ENCODE measurements at regions not wholly inside any gene's neighbourhood (a gene's known extent, or its start where the extent isn't known, plus 50 kb on each side); places are given as distances from the start of the nearest gene placed in this dataset.
"Not testable (repeated sequence)": the region's sequence is repeated elsewhere in the genome, so short reads cannot be mapped to it uniquely, and the experiment has no call there.

DNA sequence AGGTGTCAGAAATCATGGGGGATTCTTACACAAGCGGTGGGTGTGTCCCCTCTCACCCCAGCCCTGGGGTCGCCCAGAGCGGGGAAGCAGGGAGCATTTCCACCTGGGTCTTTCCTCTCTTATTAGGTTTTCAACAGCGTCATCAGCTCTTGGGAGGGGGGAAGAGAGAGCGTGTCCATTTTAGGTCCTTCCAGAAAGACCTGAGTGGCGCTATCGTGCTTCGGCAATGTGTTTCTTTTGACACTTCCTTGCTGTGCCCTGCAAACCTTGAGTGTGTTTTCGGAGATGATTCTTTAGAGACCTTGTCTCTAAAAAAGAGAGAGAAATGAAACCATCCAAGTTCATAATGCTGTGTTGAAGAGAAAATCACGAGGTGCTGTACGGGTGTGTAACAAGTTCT lies 86.9 kb upstream of the PITRM1 start:
- H3K27me3 ChIP-seq (ENCODE audit: control insufficient read depth, insufficient read depth, low read length): no peaks in the 10 kb centered on the region
- no peak overlapping the region for H3K4me3 ChIP-seq (ENCODE audit: low read length)
- WGBS (ENCODE audit: insufficient coverage): 94% methylated on average over 9 of the region's 11 CpGs
- no peaks in the 10 kb centered on the region for H3K36me3 ChIP-seq (ENCODE audit: control insufficient read depth, insufficient read depth, low read length)
- H3K27ac ChIP-seq (ENCODE audit: low read length): no peak overlapping the region
- no peaks in the 10 kb centered on the region for H3K9me3 ChIP-seq (replicated peaks; ENCODE audit: control insufficient read depth, low read depth, low read length)
- DNase-seq: no peak
- H3K4me1 ChIP-seq (ENCODE audit: control insufficient read depth, insufficient read depth, low read length): peaks cover 5% of the 10 kb centered on the region

DNA sequence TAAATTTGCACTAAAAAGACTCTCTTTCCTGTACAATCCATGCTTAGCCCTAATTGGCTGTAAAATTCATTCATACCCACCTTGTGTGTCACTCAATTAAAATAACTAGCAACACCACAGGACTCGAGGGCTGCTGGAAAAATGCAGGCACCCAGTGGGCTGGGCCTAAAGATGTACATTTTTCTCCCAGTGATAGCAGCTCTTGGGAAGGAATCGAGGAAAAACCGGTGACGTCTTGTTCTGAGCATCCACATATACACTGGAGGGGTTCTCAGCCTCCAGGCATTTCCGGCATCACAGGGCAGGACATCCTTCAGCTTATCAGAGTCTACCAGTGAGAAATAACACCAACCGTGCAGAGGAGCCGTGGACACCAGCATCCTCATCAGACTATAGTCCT lies 85.8 kb upstream of the PITRM1 start:
- Histone ChIP-seq H3K27me3 (ENCODE audit: control insufficient read depth, insufficient read depth, low read length) (no peaks in the 10 kb centered on the region), H3K4me3 (ENCODE audit: low read length) (no peak overlapping the region), H3K4me1 (ENCODE audit: control insufficient read depth, insufficient read depth, low read length) (no peaks in the 10 kb centered on the region), H3K36me3 (ENCODE audit: control insufficient read depth, insufficient read depth, low read length) (no peaks in the 10 kb centered on the region), H3K9me3 (replicated peaks; ENCODE audit: control insufficient read depth, low read depth, low read length) (no peaks in the 10 kb centered on the region), H3K27ac (ENCODE audit: low read length) (no peak overlapping the region)
- no peak for DNase-seq
- WGBS (ENCODE audit: insufficient coverage): 78% methylated on average over 6 of the region's 7 CpGs

DNA sequence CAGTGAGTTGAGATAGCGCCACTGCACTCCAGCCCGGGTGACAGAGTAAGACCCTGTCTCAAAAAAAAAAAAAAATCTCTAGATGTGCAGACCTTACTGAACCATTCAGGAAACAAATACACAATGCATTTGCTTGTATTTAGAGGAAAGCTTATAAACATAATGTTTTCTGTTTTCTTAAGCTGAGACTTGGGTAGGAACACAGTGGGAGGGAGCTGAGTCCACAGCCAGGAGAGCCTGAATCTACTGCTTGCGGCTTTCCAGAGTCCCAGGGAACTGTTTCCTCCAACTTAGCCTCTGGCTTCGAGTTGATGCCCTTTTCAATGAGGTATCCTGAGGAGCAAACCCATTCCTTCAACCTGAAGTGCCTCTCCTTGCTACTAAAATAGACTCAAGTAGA lies 83.0 kb upstream of the PITRM1 start:
- H3K9me3 ChIP-seq (replicated peaks; ENCODE audit: control insufficient read depth, low read depth, low read length): no peaks in the 10 kb centered on the region
- no peak overlapping the region for H3K4me3 ChIP-seq (ENCODE audit: low read length)
- H3K36me3 ChIP-seq (ENCODE audit: control insufficient read depth, insufficient read depth, low read length): no peaks in the 10 kb centered on the region
- no peaks in the 10 kb centered on the region for H3K4me1 ChIP-seq (ENCODE audit: control insufficient read depth, insufficient read depth, low read length)
- no peaks in the 10 kb centered on the region for H3K27me3 ChIP-seq (ENCODE audit: control insufficient read depth, insufficient read depth, low read length)
- 86% methylated on average over 1 of the region's 4 CpGs for WGBS (ENCODE audit: insufficient coverage)
- H3K27ac ChIP-seq (ENCODE audit: low read length): no peak overlapping the region
- DNase-seq: no peak

DNA sequence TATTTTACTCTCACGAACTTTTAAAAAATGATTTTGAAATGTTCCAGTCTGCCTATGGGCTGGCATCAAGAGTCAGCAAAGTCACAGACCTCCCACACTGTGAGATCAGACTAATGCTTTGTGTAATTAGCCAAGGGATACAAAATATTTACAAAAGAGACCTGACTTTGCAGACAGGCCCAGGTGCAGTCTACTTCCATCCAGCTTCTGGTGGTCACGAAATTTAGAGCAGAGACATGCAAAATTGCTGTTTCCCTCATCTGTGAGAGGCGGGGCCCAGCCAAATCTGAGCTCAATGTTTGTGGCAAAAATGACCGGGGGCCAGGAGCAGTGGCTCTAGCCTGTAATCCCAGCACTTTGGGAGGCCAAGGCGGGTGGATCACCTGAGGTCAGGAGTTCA lies 82.5 kb upstream of the PITRM1 start:
- no peaks in the 10 kb centered on the region for H3K36me3 ChIP-seq (ENCODE audit: control insufficient read depth, insufficient read depth, low read length)
- H3K27ac ChIP-seq (ENCODE audit: low read length): no peak overlapping the region
- H3K27me3 ChIP-seq (ENCODE audit: control insufficient read depth, insufficient read depth, low read length): no peaks in the 10 kb centered on the region
- no peaks in the 10 kb centered on the region for H3K9me3 ChIP-seq (replicated peaks; ENCODE audit: control insufficient read depth, low read depth, low read length)
- no peak overlapping the region for H3K4me3 ChIP-seq (ENCODE audit: low read length)
- WGBS (ENCODE audit: insufficient coverage): 78% methylated on average over 3 of the region's 5 CpGs
- no peak for DNase-seq
- no peaks in the 10 kb centered on the region for H3K4me1 ChIP-seq (ENCODE audit: control insufficient read depth, insufficient read depth, low read length)

DNA sequence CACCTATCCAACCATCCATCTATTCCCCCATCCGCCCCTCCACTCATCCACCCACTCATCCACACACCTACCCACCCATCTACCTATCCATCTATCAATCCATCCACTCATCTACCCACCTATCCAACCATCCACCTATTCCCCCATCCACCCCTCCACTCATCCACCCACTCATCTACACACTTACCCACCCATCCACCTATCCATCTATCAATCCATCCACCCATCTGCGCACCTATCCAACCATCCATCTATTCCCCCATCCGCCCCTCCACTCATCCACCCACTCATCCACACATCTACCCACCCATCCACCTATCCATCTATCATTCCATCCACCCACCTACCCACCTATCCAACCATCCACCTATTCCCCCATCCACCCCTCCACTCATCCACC lies 81.4 kb upstream of the PITRM1 start:
- not testable (repeated sequence) for H3K27me3 ChIP-seq (ENCODE audit: control insufficient read depth, insufficient read depth, low read length); DNase-seq; H3K4me1 ChIP-seq (ENCODE audit: control insufficient read depth, insufficient read depth, low read length); H3K27ac ChIP-seq (ENCODE audit: low read length); H3K36me3 ChIP-seq (ENCODE audit: control insufficient read depth, insufficient read depth, low read length); H3K9me3 ChIP-seq (replicated peaks; ENCODE audit: control insufficient read depth, low read depth, low read length); H3K4me3 ChIP-seq (ENCODE audit: low read length)
- WGBS (ENCODE audit: insufficient coverage): 90% methylated on average over 3 of the region's 3 CpGs

DNA sequence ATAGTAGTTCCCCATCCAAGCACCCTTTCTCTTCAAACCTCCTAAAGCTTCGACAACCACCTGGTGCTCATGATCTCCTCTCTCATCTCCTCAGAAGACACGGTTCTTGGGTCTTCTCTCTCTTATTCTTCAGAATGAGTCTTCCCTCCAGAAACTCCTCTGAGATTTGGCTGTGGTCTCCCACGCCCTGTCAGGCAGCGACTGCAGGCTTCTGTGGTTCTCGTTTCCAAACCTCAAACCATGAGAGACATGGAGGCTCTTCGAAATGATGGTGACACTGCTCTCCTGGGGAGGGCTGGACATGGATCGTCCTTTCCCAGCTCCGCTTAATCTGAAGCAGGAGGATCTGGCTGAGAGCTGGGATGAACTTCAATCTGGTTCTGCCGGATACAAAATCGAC lies 78.6 kb upstream of the PITRM1 start:
- no peaks in the 10 kb centered on the region for H3K27me3 ChIP-seq (ENCODE audit: control insufficient read depth, insufficient read depth, low read length)
- H3K4me1 ChIP-seq (ENCODE audit: control insufficient read depth, insufficient read depth, low read length): no peaks in the 10 kb centered on the region
- no peaks in the 10 kb centered on the region for H3K36me3 ChIP-seq (ENCODE audit: control insufficient read depth, insufficient read depth, low read length)
- no peak for DNase-seq
- H3K9me3 ChIP-seq (replicated peaks; ENCODE audit: control insufficient read depth, low read depth, low read length): no peaks in the 10 kb centered on the region
- WGBS (ENCODE audit: insufficient coverage): 82% methylated on average over 10 of the region's 10 CpGs
- H3K4me3 ChIP-seq (ENCODE audit: low read length): no peak overlapping the region
- no peak overlapping the region for H3K27ac ChIP-seq (ENCODE audit: low read length)

DNA sequence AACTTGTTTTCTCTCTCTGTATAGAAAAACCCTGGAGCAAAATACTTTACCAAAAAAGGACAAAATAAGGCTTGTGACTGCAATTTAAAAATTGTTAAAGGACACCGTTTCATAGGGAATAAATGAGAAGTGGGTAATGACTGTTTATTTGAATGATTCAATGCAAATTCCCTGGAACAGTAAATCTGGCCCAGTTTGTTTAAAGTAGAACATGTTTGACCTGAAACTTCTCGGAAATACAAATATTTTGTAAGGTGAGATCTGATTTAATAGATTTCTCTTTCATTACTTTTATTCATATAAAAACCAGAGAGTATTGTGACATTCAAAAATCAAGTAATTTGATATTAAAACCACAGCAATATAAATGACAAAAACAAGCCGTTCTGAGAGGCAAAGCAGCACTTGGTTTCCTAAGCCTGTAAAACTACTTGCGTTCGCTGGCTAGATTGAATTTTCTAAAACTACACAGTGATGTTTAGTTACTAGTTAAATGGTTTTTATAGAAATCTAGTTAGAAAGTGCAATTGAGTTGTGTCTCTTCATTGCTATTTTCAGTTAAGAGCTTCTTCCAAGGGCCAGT lies 76.8 kb upstream of the PITRM1 start:
- peak overlapping the region; percentile 81 for H3K27ac ChIP-seq (ENCODE audit: low read length)
- H3K9me3 ChIP-seq (replicated peaks; ENCODE audit: control insufficient read depth, low read depth, low read length): no peaks in the 10 kb centered on the region
- 0% methylated on average over 1 of the region's 5 CpGs for WGBS (ENCODE audit: insufficient coverage)
- no peak overlapping the region for H3K4me3 ChIP-seq (ENCODE audit: low read length)
- H3K27me3 ChIP-seq (ENCODE audit: control insufficient read depth, insufficient read depth, low read length): no peaks in the 10 kb centered on the region
- DNase-seq: peak; percentile 24
- no peaks in the 10 kb centered on the region for H3K4me1 ChIP-seq (ENCODE audit: control insufficient read depth, insufficient read depth, low read length)
- no peaks in the 10 kb centered on the region for H3K36me3 ChIP-seq (ENCODE audit: control insufficient read depth, insufficient read depth, low read length)

DNA sequence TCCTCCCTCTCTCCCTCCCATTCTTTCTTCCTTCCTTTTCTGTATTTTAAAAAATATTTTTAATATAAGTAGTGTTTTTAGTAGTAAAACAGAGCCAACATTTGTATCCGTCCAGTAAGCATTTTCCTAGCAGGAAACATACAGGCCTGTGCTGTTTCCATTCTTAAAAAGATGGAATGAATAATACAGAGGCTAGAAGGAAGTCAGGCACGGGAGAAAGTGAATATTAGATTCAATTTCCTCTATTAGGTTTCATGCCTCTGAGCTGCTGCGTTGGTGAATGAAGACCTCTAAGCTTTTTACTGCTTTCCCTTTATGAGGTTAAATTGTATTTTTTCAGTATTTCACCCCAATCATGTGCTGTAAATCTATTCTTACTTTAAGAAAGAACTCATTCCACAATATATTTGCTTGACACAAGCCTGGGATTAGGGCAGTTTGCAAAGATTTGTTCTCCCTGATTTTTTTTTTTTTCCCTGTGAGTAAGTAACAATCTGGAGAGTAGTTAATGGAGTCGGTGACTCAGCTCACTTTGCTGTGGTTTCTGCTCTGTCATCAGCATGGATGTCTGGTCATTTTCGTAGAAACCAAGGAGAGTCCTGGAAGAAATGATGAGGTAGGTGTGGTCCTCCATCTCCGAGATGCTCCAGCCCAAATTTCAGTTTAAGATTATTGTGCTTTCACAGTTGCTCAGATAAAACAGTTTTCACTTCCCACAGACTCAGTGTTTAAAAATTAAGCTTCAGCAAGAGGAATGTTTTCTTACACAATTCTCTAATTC lies 76.1 kb upstream of the PITRM1 start:
- WGBS (ENCODE audit: insufficient coverage): no CpG with 5 or more reads among the region's 6 CpGs
- Histone ChIP-seq H3K9me3 (replicated peaks; ENCODE audit: control insufficient read depth, low read depth, low read length) (no peaks in the 10 kb centered on the region), H3K27me3 (ENCODE audit: control insufficient read depth, insufficient read depth, low read length) (no peaks in the 10 kb centered on the region), H3K36me3 (ENCODE audit: control insufficient read depth, insufficient read depth, low read length) (no peaks in the 10 kb centered on the region), H3K4me3 (ENCODE audit: low read length) (no peak overlapping the region), H3K4me1 (ENCODE audit: control insufficient read depth, insufficient read depth, low read length) (no peaks in the 10 kb centered on the region), H3K27ac (ENCODE audit: low read length) (peak overlapping the region; percentile 81)
- DNase-seq: peak; percentile 88

DNA sequence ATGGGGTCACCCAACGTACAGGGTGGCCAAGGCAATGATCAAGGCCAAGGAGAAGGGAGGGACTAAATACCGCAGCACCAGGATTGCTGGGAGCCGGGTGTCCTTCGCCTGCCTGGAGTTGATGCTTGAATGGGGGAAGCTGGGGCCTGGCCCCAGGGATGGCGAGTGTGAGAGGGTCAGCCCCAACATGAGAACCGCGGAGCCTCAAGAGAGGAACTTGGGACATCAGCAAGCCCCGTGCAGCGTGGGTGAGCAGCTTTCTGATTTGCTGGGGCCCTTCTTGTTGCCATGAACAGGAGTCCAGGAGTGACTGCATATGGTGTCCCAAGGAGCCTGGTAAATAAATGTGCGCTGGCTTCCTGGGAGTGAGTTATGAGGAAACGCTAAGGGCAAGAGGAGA lies 72.8 kb upstream of the PITRM1 start:
- Histone ChIP-seq H3K4me1 (ENCODE audit: control insufficient read depth, insufficient read depth, low read length) (no peaks in the 10 kb centered on the region), H3K27ac (ENCODE audit: low read length) (no peak overlapping the region)
- WGBS (ENCODE audit: insufficient coverage): 95% methylated on average over 11 of the region's 11 CpGs

DNA sequence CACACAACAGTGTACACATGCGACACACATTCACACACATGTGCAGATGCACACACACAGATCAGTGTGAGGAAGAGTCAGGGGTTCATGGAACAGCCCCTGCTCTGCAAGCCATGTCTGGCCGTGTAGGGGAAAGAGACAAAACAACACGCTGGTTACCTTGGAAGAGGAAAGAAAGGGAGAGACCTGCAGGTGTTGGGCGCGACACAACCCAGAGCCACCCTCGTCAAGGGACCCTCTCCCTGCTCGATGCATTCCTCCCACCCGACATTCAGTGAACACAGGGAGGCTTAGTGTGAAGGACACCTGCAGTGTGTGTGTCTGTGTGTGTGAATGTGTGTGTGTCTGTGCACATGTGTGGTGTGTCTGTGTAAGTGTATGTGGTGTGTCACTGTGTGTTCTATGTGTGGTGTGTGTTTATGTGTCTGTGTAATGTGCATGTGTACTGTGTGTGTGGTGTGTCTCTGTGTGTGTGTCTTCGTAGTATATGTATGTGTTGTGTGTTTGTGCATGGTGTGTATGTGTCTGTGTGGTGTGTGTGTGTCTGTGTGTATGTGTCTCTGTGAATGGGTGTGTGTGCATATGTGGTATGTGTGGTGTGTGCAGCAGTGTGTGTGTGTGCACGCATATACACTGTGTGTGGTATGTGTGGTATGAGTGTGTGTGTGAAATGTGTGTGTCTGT lies 69.5 kb upstream of the PITRM1 start:
- no peaks in the 10 kb centered on the region for H3K9me3 ChIP-seq (replicated peaks; ENCODE audit: control insufficient read depth, low read depth, low read length)
- no peak overlapping the region for H3K4me3 ChIP-seq (ENCODE audit: low read length)
- H3K36me3 ChIP-seq (ENCODE audit: control insufficient read depth, insufficient read depth, low read length): no peaks in the 10 kb centered on the region
- no peak for DNase-seq
- 79% methylated on average over 4 of the region's 10 CpGs for WGBS (ENCODE audit: insufficient coverage)
- H3K27ac ChIP-seq (ENCODE audit: low read length): no peak overlapping the region
- H3K27me3 ChIP-seq (ENCODE audit: control insufficient read depth, insufficient read depth, low read length): no peaks in the 10 kb centered on the region
- peaks cover 7% of the 10 kb centered on the region for H3K4me1 ChIP-seq (ENCODE audit: control insufficient read depth, insufficient read depth, low read length)

More for the DNA sequence above, 72.8 kb upstream of the PITRM1 start:
- Histone ChIP-seq H3K4me3 (ENCODE audit: low read length) (no peak overlapping the region), H3K9me3 (replicated peaks; ENCODE audit: control insufficient read depth, low read depth, low read length) (no peaks in the 10 kb centered on the region), H3K27me3 (ENCODE audit: control insufficient read depth, insufficient read depth, low read length) (no peaks in the 10 kb centered on the region), H3K36me3 (ENCODE audit: control insufficient read depth, insufficient read depth, low read length) (no peaks in the 10 kb centered on the region)
- no peak for DNase-seq
